GM23338 (cell line): ENCODE measurements at regions not wholly inside any gene's neighbourhood (a gene's known extent, or its start where the extent isn't known, plus 50 kb on each side); places are given as distances from the start of the nearest gene placed in this dataset.

Experiments
- ATAC-seq: fragments of 200-7000 bp; cut with Tn5 transposase; 3 replicates; pipeline ENCODE4 v1.9.1; 2020
- DNase-seq: peaks from one replicate; pipeline ENCODE4 v3.0.0-alpha.2; 2015; ENCODE audit warnings: low spot score
- H2AFZ ChIP-seq: fragments of 200-600 bp; sonication (generic); 2 replicates; pipeline ENCODE4 v1.8.0; 2016; ENCODE audit warnings: antibody characterized with exemption, mild to moderate bottlenecking, moderate library complexity
- H3F3A ChIP-seq: fragments of 200-600 bp; sonication (generic); replicated peaks from 2 replicates; pipeline ENCODE4 v1.8.0; 2017; ENCODE audit warnings: antibody characterized with exemption, mixed run types, low read depth
- H3K27ac ChIP-seq: fragments of 200-600 bp; sonication (generic); 2 replicates; pipeline ENCODE4 v1.6.1; 2016; ENCODE audit warnings: low read depth
- H3K27me3 ChIP-seq: fragments of 200-600 bp; sonication (generic); 2 replicates; pipeline ENCODE4 v1.8.0; 2016; ENCODE audit warnings: mild to moderate bottlenecking, mixed run types, moderate library complexity; ENCODE audit not compliant: insufficient read depth
- H3K36me3 ChIP-seq: fragments of 200-600 bp; sonication (generic); 2 replicates; pipeline ENCODE4 v1.8.0; 2016; ENCODE audit warnings: mild to moderate bottlenecking; ENCODE audit not compliant: insufficient read depth
- H3K4me1 ChIP-seq: fragments of 200-600 bp; sonication (generic); 2 replicates; pipeline ENCODE4 v1.8.0; 2016; ENCODE audit warnings: mild to moderate bottlenecking, moderate library complexity; ENCODE audit not compliant: insufficient read depth
- H3K4me2 ChIP-seq: fragments of 200-600 bp; sonication (generic); 2 replicates; pipeline ENCODE4 v1.7.1; 2017; ENCODE audit warnings: mixed run types
- H3K4me3 ChIP-seq: fragments of 200-600 bp; sonication (generic); 2 replicates; pipeline ENCODE4 v1.6.1; 2016; ENCODE audit warnings: mixed run types
- H3K79me2 ChIP-seq: fragments of 200-600 bp; sonication (generic); replicated peaks from 2 replicates; pipeline ENCODE4 v1.8.0; 2017; ENCODE audit warnings: mild to moderate bottlenecking; ENCODE audit not compliant: insufficient read depth
- H3K9me2 ChIP-seq: fragments of 200-600 bp; sonication (generic); 2 replicates; pipeline ENCODE4 v1.8.0; 2017; ENCODE audit not compliant: insufficient read depth
- H4K20me1 ChIP-seq: fragments of 200-600 bp; sonication (generic); replicated peaks from 2 replicates; pipeline ENCODE4 v1.8.0; 2017; ENCODE audit warnings: mild to moderate bottlenecking; ENCODE audit not compliant: insufficient read depth
- H3K27ac Mint-ChIP-seq: 2 replicates; pipeline ENCODE4 v1.8.0; 2020; ENCODE audit warnings: inconsistent platforms, mild to moderate bottlenecking, moderate library complexity, mixed read lengths
- H3K27me3 Mint-ChIP-seq: 3 replicates; pipeline ENCODE4 v1.8.0; 2022; ENCODE audit warnings: low read depth, mild to moderate bottlenecking, moderate library complexity, mixed read lengths, inconsistent platforms; ENCODE audit not compliant: insufficient read depth, poor library complexity
- H3K36me3 Mint-ChIP-seq: 3 replicates; pipeline ENCODE4 v1.8.0; 2021; ENCODE audit warnings: low read depth, mild to moderate bottlenecking, inconsistent platforms, moderate library complexity, mixed read lengths
- H3K4me1 Mint-ChIP-seq: 3 replicates; pipeline ENCODE4 v1.8.0; 2020; ENCODE audit warnings: mild to moderate bottlenecking, inconsistent platforms, mixed read lengths
- H3K4me3 Mint-ChIP-seq: 3 replicates; pipeline ENCODE4 v1.8.0; 2021; ENCODE audit warnings: moderate library complexity, mild to moderate bottlenecking, inconsistent platforms, mixed read lengths
- H3K9me3 Mint-ChIP-seq: 3 replicates; pipeline ENCODE4 v1.8.0; 2020; ENCODE audit warnings: moderate library complexity, mild to moderate bottlenecking, inconsistent platforms, mixed read lengths
- CREB1 ChIP-seq: fragments of 250-450 bp; sonication (Bioruptor Pico); IDR thresholded peaks from 2 replicates; pipeline ENCODE4 v1.5.0; 2020; ENCODE audit warnings: low read depth, mild to moderate bottlenecking, moderate library complexity
- EZH2 ChIP-seq: fragments of 200-600 bp; sonication (generic); IDR thresholded peaks from one replicate; pipeline ENCODE4 v1.8.0; 2017; ENCODE audit warnings: antibody characterized with exemption, mild to moderate bottlenecking, low read depth; ENCODE audit not compliant: unreplicated experiment
- EZH2phosphoT487 ChIP-seq: fragments of 200-600 bp; sonication (generic); IDR thresholded peaks from one replicate; pipeline ENCODE4 v1.8.1; 2018; ENCODE audit warnings: antibody characterized with exemption; ENCODE audit not compliant: unreplicated experiment
- NANOG ChIP-seq: IDR thresholded peaks from 2 replicates; pipeline ENCODE4 v1.6.1; 2016; ENCODE audit warnings: antibody characterized with exemption, borderline replicate concordance
- STAT1 ChIP-seq: IDR thresholded peaks from one replicate; pipeline ENCODE4 v1.6.1; 2016; ENCODE audit warnings: antibody characterized with exemption; ENCODE audit not compliant: unreplicated experiment
- ZNF331 ChIP-seq: fragments of 250-450 bp; sonication (Bioruptor Pico); IDR thresholded peaks from 2 replicates; pipeline ENCODE4 v1.5.0; 2020; ENCODE audit warnings: low read depth, mild to moderate bottlenecking, moderate library complexity
- TF ChIP-seq, protein P1 (sequence below): fragments of 250-450 bp; sonication (Bioruptor Pico); IDR thresholded peaks from 2 replicates; pipeline ENCODE4 v1.5.0; 2020; ENCODE audit warnings: mild to moderate bottlenecking, moderate library complexity
- TF ChIP-seq, protein P2 (sequence below), 2 experiments: fragments of 200-600 bp in 1 of 2; sonication (generic) in 1 of 2; conservative IDR thresholded peaks; 2 replicates each; pipeline versions ENCODE4 v1.5.1 to v1.6.1; 2016 to 2017; ENCODE audit warnings: antibody characterized with exemption in 2 of 2, low read depth in 2 of 2, mild to moderate bottlenecking in 2 of 2, moderate library complexity in 1 of 2
- TF ChIP-seq, protein P3 (sequence below): IDR thresholded peaks from one replicate; pipeline ENCODE4 v1.6.1; 2018; ENCODE audit warnings: antibody characterized with exemption; ENCODE audit not compliant: unreplicated experiment

DNA sequence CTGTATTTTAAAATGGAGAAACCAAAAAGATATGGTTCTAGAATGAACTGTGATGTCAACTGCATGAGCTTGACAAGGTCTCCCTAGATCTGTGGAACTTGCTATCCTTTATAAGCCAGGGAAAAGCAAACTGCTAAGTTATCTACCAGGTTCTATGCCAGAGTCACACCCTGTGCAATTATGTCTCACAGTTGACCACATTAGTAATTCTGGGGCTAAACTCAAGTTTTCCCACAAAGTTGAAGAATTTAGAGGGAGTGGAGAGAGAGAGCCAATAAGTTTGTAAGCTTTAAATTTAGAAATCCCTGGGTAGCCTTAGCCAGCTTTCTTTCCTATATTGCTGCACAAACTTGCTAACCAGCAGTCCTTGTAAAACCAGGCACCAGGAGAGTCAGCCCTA lies 407.0 kb upstream of the SASH1 start:
- H3K79me2 ChIP-seq: no peaks in the 10 kb centered on the region
- no peaks in the 10 kb centered on the region for H3K27me3 Mint-ChIP-seq
- no peaks in the 10 kb centered on the region for H3F3A ChIP-seq
- no peaks in the 10 kb centered on the region for H4K20me1 ChIP-seq
- no peak overlapping the region for H3K27ac ChIP-seq
- H3K4me3 ChIP-seq: no peak overlapping the region
- H3K4me1 ChIP-seq: no peaks in the 10 kb centered on the region
- H3K4me1 Mint-ChIP-seq: no peaks in the 10 kb centered on the region
- H3K36me3 Mint-ChIP-seq: no peaks in the 10 kb centered on the region
- no peak overlapping the region for H2AFZ ChIP-seq
- TF ChIP-seq EZH2phosphoT487 (no peak), EZH2 (no peak)
- H3K27ac Mint-ChIP-seq: no peak overlapping the region
- no peak for ATAC-seq
- H3K9me3 Mint-ChIP-seq: no peaks in the 10 kb centered on the region
- H3K36me3 ChIP-seq: no peaks in the 10 kb centered on the region
- no peaks in the 10 kb centered on the region for H3K27me3 ChIP-seq
- no peak for DNase-seq
- H3K9me2 ChIP-seq: 0 out of 2 replicates have a peak, but pooled peaks cover 9% of the 10 kb centered on the region
- H3K4me2 ChIP-seq: no peak overlapping the region
- no peak overlapping the region for H3K4me3 Mint-ChIP-seq

DNA sequence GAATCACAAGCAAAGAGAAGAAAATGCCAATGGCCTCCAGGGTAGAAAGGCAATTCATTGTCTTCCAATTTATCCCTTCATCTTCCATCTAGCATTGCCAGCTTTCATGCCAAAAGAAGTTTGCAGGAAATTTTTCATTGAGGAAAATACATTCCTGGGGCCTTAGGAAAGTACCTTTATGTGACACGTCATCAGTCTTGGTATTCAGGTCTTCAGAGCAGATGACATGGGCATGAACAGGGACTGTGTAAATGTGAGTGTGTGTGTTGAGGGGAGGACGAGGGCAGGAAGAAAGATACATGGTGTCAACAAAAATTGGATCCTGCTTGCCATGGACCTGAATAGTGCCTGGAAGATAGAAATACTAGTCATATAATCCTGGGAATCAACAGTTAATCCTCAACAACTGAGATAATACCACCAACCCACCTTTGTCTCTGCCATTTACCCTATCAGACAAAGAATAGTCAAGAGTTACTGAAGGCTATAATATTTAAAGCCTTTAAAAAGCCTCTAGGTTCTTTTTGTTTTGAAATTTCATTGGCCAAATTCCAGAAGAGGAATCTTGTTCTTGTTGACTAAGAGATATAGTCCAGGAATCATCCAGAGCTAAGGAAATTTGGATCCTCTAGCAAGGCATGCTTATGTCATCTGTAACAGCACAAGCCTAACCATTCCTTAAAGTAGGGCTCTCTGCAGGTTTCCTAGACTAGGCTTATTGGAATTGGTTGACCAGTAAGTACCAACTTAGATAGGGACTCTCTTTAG lies 405.8 kb upstream of the SASH1 start:
- Histone ChIP-seq H4K20me1 (no peaks in the 10 kb centered on the region), H3K4me1 (peaks cover 4% of the 10 kb centered on the region; the same call in 1 of the 2 replicates), H3K4me2 (no peak overlapping the region), H3K9me2 (0 out of 2 replicates have a peak, but pooled peaks cover 9% of the 10 kb centered on the region), H3K27me3 (no peaks in the 10 kb centered on the region), H3K36me3 (no peaks in the 10 kb centered on the region), H2AFZ (no peak overlapping the region; the same call in 1 of the 2 replicates), H3K4me3 (no peak overlapping the region), H3K79me2 (no peaks in the 10 kb centered on the region), H3K27ac (no peak overlapping the region), H3F3A (no peaks in the 10 kb centered on the region)
- H3K4me3 Mint-ChIP-seq: no peak overlapping the region
- ATAC-seq (no peak), DNase-seq (no peak)
- no peaks in the 10 kb centered on the region for H3K36me3 Mint-ChIP-seq
- H3K27me3 Mint-ChIP-seq: no peaks in the 10 kb centered on the region
- no peaks in the 10 kb centered on the region for H3K4me1 Mint-ChIP-seq
- H3K27ac Mint-ChIP-seq: no peak overlapping the region
- no peaks in the 10 kb centered on the region for H3K9me3 Mint-ChIP-seq
- TF ChIP-seq STAT1: no peak
- TF ChIP-seq CREB1 (CRISPR knock-in tag): no peak
- no peak for TF ChIP-seq NANOG
- no peak for TF ChIP-seq ZNF331 (CRISPR knock-in tag)
- TF ChIP-seq, protein P1, sequence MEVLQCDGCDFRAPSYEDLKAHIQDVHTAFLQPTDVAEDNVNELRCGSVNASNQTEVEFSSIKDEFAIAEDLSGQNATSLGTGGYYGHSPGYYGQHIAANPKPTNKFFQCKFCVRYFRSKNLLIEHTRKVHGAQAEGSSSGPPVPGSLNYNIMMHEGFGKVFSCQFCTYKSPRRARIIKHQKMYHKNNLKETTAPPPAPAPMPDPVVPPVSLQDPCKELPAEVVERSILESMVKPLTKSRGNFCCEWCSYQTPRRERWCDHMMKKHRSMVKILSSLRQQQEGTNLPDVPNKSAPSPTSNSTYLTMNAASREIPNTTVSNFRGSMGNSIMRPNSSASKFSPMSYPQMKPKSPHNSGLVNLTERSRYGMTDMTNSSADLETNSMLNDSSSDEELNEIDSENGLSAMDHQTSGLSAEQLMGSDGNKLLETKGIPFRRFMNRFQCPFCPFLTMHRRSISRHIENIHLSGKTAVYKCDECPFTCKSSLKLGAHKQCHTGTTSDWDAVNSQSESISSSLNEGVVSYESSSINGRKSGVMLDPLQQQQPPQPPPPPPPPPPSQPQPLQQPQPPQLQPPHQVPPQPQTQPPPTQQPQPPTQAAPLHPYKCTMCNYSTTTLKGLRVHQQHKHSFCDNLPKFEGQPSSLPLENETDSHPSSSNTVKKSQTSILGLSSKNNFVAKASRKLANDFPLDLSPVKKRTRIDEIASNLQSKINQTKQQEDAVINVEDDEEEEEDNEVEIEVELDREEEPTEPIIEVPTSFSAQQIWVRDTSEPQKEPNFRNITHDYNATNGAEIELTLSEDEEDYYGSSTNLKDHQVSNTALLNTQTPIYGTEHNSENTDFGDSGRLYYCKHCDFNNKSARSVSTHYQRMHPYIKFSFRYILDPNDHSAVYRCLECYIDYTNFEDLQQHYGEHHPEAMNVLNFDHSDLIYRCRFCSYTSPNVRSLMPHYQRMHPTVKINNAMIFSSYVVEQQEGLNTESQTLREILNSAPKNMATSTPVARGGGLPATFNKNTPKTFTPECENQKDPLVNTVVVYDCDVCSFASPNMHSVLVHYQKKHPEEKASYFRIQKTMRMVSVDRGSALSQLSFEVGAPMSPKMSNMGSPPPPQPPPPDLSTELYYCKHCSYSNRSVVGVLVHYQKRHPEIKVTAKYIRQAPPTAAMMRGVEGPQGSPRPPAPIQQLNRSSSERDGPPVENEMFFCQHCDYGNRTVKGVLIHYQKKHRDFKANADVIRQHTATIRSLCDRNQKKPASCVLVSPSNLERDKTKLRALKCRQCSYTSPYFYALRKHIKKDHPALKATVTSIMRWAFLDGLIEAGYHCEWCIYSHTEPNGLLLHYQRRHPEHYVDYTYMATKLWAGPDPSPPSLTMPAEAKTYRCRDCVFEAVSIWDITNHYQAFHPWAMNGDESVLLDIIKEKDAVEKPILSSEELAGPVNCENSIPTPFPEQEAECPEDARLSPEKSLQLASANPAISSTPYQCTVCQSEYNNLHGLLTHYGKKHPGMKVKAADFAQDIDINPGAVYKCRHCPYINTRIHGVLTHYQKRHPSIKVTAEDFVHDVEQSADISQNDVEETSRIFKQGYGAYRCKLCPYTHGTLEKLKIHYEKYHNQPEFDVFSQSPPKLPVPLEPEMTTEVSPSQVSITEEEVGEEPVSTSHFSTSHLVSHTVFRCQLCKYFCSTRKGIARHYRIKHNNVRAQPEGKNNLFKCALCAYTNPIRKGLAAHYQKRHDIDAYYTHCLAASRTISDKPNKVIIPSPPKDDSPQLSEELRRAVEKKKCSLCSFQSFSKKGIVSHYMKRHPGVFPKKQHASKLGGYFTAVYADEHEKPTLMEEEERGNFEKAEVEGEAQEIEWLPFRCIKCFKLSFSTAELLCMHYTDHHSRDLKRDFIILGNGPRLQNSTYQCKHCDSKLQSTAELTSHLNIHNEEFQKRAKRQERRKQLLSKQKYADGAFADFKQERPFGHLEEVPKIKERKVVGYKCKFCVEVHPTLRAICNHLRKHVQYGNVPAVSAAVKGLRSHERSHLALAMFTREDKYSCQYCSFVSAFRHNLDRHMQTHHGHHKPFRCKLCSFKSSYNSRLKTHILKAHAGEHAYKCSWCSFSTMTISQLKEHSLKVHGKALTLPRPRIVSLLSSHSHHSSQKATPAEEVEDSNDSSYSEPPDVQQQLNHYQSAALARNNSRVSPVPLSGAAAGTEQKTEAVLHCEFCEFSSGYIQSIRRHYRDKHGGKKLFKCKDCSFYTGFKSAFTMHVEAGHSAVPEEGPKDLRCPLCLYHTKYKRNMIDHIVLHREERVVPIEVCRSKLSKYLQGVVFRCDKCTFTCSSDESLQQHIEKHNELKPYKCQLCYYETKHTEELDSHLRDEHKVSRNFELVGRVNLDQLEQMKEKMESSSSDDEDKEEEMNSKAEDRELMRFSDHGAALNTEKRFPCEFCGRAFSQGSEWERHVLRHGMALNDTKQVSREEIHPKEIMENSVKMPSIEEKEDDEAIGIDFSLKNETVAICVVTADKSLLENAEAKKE (CRISPR knock-in tag): no peak
- TF ChIP-seq EZH2phosphoT487: no peak
- TF ChIP-seq, protein P2, sequence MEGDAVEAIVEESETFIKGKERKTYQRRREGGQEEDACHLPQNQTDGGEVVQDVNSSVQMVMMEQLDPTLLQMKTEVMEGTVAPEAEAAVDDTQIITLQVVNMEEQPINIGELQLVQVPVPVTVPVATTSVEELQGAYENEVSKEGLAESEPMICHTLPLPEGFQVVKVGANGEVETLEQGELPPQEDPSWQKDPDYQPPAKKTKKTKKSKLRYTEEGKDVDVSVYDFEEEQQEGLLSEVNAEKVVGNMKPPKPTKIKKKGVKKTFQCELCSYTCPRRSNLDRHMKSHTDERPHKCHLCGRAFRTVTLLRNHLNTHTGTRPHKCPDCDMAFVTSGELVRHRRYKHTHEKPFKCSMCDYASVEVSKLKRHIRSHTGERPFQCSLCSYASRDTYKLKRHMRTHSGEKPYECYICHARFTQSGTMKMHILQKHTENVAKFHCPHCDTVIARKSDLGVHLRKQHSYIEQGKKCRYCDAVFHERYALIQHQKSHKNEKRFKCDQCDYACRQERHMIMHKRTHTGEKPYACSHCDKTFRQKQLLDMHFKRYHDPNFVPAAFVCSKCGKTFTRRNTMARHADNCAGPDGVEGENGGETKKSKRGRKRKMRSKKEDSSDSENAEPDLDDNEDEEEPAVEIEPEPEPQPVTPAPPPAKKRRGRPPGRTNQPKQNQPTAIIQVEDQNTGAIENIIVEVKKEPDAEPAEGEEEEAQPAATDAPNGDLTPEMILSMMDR (conservative IDR thresholded peaks at IDR 0.05; ENCODE audit: low read depth in 2 of 2): no peak
- no peak for TF ChIP-seq EZH2
- TF ChIP-seq, protein P3, sequence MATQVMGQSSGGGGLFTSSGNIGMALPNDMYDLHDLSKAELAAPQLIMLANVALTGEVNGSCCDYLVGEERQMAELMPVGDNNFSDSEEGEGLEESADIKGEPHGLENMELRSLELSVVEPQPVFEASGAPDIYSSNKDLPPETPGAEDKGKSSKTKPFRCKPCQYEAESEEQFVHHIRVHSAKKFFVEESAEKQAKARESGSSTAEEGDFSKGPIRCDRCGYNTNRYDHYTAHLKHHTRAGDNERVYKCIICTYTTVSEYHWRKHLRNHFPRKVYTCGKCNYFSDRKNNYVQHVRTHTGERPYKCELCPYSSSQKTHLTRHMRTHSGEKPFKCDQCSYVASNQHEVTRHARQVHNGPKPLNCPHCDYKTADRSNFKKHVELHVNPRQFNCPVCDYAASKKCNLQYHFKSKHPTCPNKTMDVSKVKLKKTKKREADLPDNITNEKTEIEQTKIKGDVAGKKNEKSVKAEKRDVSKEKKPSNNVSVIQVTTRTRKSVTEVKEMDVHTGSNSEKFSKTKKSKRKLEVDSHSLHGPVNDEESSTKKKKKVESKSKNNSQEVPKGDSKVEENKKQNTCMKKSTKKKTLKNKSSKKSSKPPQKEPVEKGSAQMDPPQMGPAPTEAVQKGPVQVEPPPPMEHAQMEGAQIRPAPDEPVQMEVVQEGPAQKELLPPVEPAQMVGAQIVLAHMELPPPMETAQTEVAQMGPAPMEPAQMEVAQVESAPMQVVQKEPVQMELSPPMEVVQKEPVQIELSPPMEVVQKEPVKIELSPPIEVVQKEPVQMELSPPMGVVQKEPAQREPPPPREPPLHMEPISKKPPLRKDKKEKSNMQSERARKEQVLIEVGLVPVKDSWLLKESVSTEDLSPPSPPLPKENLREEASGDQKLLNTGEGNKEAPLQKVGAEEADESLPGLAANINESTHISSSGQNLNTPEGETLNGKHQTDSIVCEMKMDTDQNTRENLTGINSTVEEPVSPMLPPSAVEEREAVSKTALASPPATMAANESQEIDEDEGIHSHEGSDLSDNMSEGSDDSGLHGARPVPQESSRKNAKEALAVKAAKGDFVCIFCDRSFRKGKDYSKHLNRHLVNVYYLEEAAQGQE: no peak
